ENCODE measurements at regions not wholly inside any gene's neighbourhood (a gene's known extent, or its start where the extent isn't known, plus 50 kb on each side); places are given as distances from the start of the nearest gene placed in this dataset.

- TF ChIP-seq CTCF (IDR thresholded peaks at IDR 0.05; ENCODE audit: insufficient read depth, low read length) (no peak), POLR2AphosphoS5 (IDR thresholded peaks at IDR 0.05; ENCODE audit: low read depth) (no peak), GABPA (IDR thresholded peaks at IDR 0.05; ENCODE audit: low read depth) (no peak), REST (IDR thresholded peaks at IDR 0.05; ENCODE audit: insufficient replicate concordance, low read depth) (no peak)
These were observed 314.8 kb downstream of the PDHA2 start for GRCh38 chr4:96154676-96155075.

Data from HL-60 (cell line).